ENCODE measurements at regions not wholly inside any gene's neighbourhood (a gene's known extent, or its start where the extent isn't known, plus 50 kb on each side); places are given as distances from the start of the nearest gene placed in this dataset.
"Not testable (repeated sequence)": the region's sequence is repeated elsewhere in the genome, so short reads cannot be mapped to it uniquely, and the experiment has no call there.

- FAIRE-seq: no peak
- DNase-seq (ENCODE audit: low spot score): no peak
Measured at GRCh38 chr3:88000853-88001252, 58.0 kb downstream of the CGGBP1 start.

GRCh38 chr3:87997966-87998365 lies 60.8 kb downstream of the CGGBP1 start:
- DNase-seq (ENCODE audit: low spot score) (no peak), FAIRE-seq (no peak)

- DNase-seq (ENCODE audit: low spot score): no peak
- FAIRE-seq: no peak
Measured at GRCh38 chr3:87997298-87997697, 61.5 kb downstream of the CGGBP1 start.

DNA sequence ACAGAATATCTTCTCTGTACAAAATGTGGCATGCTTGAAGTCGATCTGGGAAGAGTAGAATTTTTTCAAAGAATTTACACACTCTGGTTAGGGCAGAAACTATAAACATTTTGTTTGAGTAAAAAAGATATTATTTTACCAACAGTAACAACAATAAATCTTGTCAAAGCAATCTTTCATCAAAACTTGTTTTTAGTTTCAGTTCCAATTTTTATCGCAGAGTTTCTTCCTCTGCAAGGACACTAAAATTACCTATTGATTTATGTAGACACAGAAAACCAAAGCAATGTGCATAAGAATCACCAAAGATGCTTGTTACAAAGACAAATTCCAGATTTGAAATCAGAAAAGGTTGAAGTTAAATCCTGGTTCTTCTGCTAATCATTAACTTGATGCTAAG lies 61.9 kb downstream of the CGGBP1 start:
- no peak for FAIRE-seq
- DNase-seq (ENCODE audit: low spot score): no peak

- DNase-seq (ENCODE audit: low spot score) (no peak), FAIRE-seq (no peak)
Measured at GRCh38 chr3:87993566-87993965, 65.2 kb downstream of the CGGBP1 start.

DNA sequence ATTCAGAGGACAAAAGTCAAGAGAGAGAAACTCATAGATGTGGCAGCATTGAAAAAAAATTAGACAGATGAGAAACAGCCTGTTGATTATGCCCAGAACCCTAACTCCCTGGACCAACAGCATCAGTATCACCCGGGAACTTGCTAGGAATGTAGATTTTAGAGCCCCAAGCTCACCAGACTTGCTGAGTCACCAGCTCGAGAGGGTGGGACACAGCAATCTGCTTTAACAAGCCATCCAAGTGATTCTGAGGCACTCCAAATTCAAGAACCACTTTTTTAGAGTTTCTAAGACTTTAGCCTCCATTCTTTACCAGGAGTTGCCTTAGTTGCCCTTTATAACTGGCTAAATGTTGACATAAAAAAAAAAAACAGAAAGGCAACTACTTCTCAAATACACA lies 70.9 kb downstream of the CGGBP1 start:
- no peak for FAIRE-seq
- no peak for DNase-seq (ENCODE audit: low spot score)

- no peak for FAIRE-seq
Measured at GRCh38 chr3:87982421-87982820, 76.4 kb downstream of the CGGBP1 start.

GRCh38 chr3:87979527-87979926 lies 79.3 kb downstream of the CGGBP1 start:
- no peak for FAIRE-seq
- DNase-seq (ENCODE audit: low spot score): no peak

More at GRCh38 chr3:87982421-87982820, 76.4 kb downstream of the CGGBP1 start:
- no peak for DNase-seq (ENCODE audit: low spot score)

- FAIRE-seq (peak; percentile 13), DNase-seq (ENCODE audit: low spot score) (no peak)
Measured at GRCh38 chr3:87977765-87978164, 81.0 kb downstream of the CGGBP1 start.

DNA sequence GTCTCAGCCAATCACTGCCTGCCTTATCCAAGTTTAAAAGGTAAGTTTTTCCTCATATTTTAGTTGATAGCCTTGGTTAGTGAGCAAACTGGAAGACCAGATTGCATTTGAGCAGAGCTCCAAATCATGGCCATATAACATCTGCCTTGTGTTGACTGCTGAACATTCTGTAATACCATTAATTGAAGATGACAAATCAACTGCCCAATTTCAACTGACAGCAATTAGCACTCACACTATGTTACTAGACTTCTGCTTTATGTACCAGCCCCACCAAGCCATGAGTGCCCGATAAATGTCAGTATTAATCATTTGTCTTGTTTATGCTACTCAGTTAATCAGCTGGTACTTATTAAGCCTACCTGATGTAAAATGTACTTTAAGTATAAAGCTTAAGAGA lies 83.1 kb downstream of the CGGBP1 start:
- no peak for FAIRE-seq
- no peak for DNase-seq (ENCODE audit: low spot score)

DNA sequence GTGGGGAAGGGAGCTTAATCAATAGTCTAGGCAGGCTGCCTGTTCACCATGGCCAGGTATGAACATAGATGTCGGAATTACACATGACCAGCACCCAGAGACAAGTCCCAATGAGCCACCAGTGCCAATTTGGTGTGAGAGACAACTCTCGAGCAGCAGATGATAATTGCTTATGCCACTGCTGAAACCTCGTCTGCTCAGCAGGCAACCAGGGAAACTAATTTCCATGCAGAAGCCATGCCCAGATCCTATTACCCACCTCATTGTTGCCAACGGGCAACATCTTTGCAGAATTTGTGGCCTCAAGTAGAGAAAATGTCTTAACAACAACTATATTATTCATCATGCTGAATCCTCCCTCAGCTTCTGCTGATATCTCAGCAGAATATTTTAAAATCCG lies 84.9 kb downstream of the CGGBP1 start:
- DNase-seq (ENCODE audit: low spot score) (no peak), FAIRE-seq (no peak)

GRCh38 chr3:87969620-87970019 lies 89.2 kb downstream of the CGGBP1 start:
- DNase-seq (ENCODE audit: low spot score): no peak
- FAIRE-seq: no peak

DNA sequence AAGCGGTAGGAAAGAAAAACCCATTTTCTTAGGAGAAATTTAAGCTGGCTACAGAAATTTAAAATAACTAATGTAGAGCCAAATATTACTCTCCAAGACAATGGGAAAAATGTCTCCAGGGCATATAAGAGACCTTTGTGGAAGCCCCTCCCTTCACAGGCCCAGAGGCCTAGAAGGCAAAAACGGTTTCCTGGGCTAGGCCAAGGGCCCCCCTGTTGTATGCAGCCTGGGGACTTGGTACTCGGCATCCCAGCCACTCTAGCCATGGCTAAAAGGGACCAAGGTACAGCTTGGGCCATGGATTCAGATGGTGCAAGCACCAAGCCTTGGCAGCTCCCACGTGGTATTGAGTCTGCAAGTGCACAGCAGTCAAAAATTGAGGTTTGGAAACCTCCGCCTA lies 90.1 kb downstream of the CGGBP1 start:
- DNase-seq (ENCODE audit: low spot score): no peak

GRCh38 chr3:87958289-87958688 lies 100.5 kb downstream of the CGGBP1 start:
- DNase-seq (ENCODE audit: low spot score): no peak
- no peak for FAIRE-seq

More for the DNA sequence above, 90.1 kb downstream of the CGGBP1 start:
- no peak for FAIRE-seq

DNA sequence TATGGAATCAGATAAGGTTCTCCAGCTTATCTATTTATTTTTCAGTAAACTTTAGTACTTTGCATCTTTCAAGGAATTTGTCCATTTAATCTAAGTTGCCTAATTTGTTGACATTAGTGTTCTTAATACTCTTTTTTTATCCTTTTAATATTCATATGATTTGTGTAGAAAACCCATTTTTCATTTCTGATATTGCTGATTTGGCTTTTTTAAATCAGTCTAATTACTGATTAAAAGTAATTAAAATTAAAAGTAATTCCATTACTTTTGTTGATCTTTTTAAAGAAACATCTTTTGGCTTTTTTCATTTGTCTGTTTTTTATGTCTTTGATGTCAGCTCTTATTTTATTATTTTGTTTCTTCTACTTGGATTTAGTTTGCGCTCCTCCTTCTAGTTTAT lies 101.2 kb downstream of the CGGBP1 start:
- FAIRE-seq: no peak
- no peak for DNase-seq (ENCODE audit: low spot score)

DNA sequence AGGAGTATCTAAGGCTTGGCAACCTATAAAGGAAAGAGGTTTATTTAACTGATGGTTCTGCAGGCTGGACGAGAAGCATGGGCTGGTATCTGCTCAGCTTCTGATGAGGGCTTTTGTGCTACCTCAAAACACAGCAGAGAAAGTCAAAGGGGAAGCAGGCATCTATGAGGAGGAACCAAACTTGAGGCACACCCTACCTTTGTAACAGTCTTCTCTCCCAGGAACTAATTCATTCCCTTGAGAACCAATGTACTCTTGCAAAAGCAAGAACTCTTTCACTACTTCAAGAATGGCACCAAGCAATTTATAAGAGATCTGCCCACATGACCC lies 109.0 kb downstream of the CGGBP1 start:
- FAIRE-seq: no peak
- no peak for DNase-seq (ENCODE audit: low spot score)

- no peak for FAIRE-seq
- DNase-seq (ENCODE audit: low spot score): no peak
Measured at GRCh38 chr3:87949189-87949878, 109.5 kb downstream of the CGGBP1 start.

DNA sequence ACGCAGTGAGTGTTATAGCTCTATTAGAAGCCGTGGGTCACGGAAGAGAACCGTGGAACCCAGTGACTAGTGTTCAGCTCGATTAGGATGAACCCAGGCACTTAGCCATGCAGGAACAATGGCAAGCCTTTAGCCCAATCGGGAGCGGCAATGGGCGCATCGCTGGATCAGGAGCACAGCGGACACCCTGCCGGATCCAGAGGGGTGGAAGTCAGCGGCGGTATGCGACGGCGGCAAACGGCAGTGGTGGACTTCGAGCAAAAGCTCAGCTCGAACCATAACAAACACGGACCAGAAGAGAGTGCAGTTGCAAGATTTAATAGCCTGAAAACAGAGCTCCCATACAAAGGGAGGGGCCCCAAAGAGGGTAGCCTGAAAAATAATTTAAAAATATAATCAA lies 112.8 kb downstream of the CGGBP1 start:
- DNase-seq (ENCODE audit: low spot score); FAIRE-seq: not testable (repeated sequence)

DNA sequence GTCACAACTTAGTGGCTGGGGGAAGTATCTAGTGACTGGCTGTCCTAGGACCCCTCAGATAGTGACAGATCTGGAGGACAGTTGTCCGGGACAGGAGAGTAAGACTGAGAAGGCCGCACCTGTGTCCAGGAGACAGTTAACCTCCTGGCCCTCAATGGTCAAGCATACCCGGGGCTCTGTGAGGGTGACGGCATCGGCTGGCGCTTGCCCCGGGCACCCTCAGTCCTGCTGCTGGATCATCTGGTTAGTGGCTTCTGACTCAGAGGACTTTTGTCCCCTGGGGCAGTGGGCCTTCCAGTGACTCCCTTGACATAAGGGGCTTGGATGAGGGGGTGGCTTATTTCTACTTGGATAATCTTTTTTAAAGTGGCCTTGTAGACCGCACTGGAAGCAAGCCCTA lies 116.5 kb downstream of the CGGBP1 start:
- FAIRE-seq; DNase-seq (ENCODE audit: low spot score): not testable (repeated sequence)

DNA sequence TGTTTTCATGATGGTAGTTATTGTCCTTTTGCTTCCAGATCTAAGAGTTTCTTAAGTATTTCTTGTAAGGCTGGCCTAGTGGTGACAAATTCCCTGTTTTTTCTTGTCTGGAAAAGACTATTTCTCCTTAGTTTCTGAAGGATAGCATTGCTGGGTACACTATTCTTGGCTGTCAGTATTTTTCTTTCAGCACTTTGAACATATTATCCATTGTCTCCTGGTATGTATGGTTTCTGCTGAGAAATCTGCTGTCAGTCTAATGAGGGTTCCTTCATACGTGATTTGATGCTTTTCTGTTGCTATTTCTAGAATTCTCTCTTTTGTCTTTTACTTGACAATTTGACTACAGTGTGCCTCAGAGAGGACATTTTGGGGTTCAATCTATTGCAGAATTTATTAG lies 134.3 kb downstream of the CGGBP1 start:
- FAIRE-seq: no peak

GRCh38 chr3:87920549-87920948 lies 138.3 kb downstream of the CGGBP1 start:
- DNase-seq (ENCODE audit: low spot score) (no peak), FAIRE-seq (no peak)

More for the DNA sequence above, 134.3 kb downstream of the CGGBP1 start:
- no peak for DNase-seq (ENCODE audit: low spot score)

DNA sequence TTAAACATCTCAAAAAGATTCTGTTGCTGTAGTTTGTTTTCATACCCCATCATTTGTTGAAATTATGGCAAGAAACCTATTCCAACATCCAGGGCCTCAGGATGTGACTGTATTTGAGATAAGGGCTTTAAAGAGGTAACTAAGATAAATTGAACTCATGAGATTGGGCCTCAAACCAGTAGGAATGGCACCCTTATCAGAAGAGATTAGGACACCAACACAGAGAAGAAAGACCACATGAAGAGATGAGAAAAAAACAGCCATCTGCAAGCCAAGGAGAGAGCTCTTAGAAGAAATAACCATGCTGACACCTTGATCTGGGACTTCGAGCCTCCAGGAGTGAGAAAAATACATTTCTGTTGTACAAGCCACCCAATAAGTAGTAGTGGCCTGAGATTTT lies 157.7 kb downstream of the CGGBP1 start:
- FAIRE-seq (no peak), DNase-seq (ENCODE audit: low spot score) (no peak)

DNA sequence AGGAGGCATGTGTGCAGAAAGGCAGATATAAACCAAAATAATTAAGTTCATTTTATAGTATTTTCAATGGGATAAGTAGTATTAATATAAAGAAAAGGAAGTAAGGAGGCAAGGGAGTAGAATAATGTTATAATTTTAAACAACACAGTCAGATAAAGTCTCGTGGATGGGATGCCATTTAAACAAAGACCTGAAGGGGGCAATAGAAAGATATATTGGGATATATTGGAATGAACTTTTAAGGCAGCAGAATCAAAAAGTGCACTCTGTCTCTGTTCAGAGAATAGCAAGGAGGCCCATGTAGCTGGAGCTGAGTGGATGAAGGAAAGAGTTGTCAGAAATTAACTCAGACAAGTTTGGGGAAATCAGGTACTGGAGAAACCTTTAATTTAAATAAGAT lies 158.7 kb downstream of the CGGBP1 start:
- FAIRE-seq (no peak), DNase-seq (ENCODE audit: low spot score) (no peak)

DNA sequence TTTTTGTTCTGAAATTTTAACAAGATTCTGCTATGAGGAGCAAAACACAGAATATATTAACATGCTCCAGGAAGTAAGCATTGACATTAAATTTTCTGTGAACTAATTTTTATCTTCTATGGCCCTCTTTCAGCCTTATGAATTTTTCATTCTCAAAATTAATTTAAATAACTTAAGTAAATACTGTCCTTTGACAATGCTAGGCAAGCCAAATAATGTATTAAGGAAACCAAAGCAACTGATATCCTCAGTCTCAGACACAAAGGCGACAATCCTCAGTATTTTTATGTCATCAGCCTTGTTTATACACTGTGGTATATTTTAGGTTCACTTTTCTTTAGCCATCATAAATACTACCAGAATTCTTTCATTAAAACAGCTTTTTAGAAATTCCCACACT lies 159.8 kb downstream of the CGGBP1 start:
- DNase-seq (ENCODE audit: low spot score): no peak
- FAIRE-seq: no peak
